Stimulated activated naive CD4-positive, alpha-beta T cell (primary cell): ENCODE measurements at regions not wholly inside any gene's neighbourhood (a gene's known extent, or its start where the extent isn't known, plus 50 kb on each side); places are given as distances from the start of the nearest gene placed in this dataset.
"Not testable (repeated sequence)": the region's sequence is repeated elsewhere in the genome, so short reads cannot be mapped to it uniquely, and the experiment has no call there.

Source experiments
- DNase-seq, 6 experiments: peaks; one replicate each; lab custom pipeline; 2025; lab: John Stamatoyannopoulos, UW

GRCh38 chr6:68158256-68158655 lies 476.8 kb upstream of the ADGRB3 start:
- no peak for DNase-seq

- DNase-seq, result no peak
These were observed 490.4 kb upstream of the ADGRB3 start for GRCh38 chr6:68144667-68145066.

- DNase-seq, result no peak
These were observed 493.9 kb upstream of the ADGRB3 start for GRCh38 chr6:68141190-68141589.

- no peak for DNase-seq
These were observed 496.0 kb upstream of the ADGRB3 start for GRCh38 chr6:68139130-68139529.

GRCh38 chr6:68134796-68135195 lies 500.3 kb upstream of the ADGRB3 start:
- DNase-seq, result no peak

- DNase-seq, result no peak
These were observed 506.9 kb upstream of the ADGRB3 start for GRCh38 chr6:68128211-68128610.

GRCh38 chr6:68127074-68127473 lies 508.0 kb upstream of the ADGRB3 start:
- DNase-seq, result no peak

- no peak for DNase-seq
These were observed 508.9 kb upstream of the ADGRB3 start for GRCh38 chr6:68126089-68126749.

GRCh38 chr6:68122975-68123374 lies 512.1 kb upstream of the ADGRB3 start:
- not testable (repeated sequence) for DNase-seq

- DNase-seq, result no peak
These were observed 513.0 kb upstream of the ADGRB3 start for GRCh38 chr6:68122032-68122431.

GRCh38 chr6:68120954-68121353 lies 514.1 kb upstream of the ADGRB3 start:
- DNase-seq, result not testable (repeated sequence)

- no peak for DNase-seq
These were observed 520.5 kb upstream of the ADGRB3 start for GRCh38 chr6:68114463-68115047.

- no peak for DNase-seq
These were observed 526.7 kb upstream of the ADGRB3 start for GRCh38 chr6:68108233-68108835.

GRCh38 chr6:68094070-68094469 lies 541.0 kb upstream of the ADGRB3 start:
- DNase-seq, result no peak

- peak in 3 of 6 experiments; percentile 4 to 8 (median 4) for DNase-seq
These were observed 547.5 kb upstream of the ADGRB3 start for GRCh38 chr6:68087399-68088133.

- DNase-seq, result no peak
These were observed 548.9 kb upstream of the ADGRB3 start for GRCh38 chr6:68086199-68086598.

- not testable (repeated sequence) for DNase-seq
These were observed 549.5 kb upstream of the ADGRB3 start for GRCh38 chr6:68085599-68085998.

- DNase-seq, result no peak
These were observed 553.0 kb upstream of the ADGRB3 start for GRCh38 chr6:68082086-68082485.

- no peak for DNase-seq
These were observed 555.0 kb upstream of the ADGRB3 start for GRCh38 chr6:68080074-68080473.

- no peak for DNase-seq
These were observed 557.4 kb upstream of the ADGRB3 start for GRCh38 chr6:68077661-68078060.

GRCh38 chr6:68071740-68072139 lies 563.3 kb upstream of the ADGRB3 start:
- DNase-seq, result no peak

- no peak for DNase-seq
These were observed 565.0 kb upstream of the ADGRB3 start for GRCh38 chr6:68069921-68070710.
